Liver (tissue), 3 donors: ENCODE measurements at regions not wholly inside any gene's neighbourhood (a gene's known extent, or its start where the extent isn't known, plus 50 kb on each side); places are given as distances from the start of the nearest gene placed in this dataset.

Source experiments
- CTCF ChIP-seq: fragments of 150-350 bp; IDR thresholded peaks from 2 replicates; pipeline ENCODE4 v1.5.1; 2017; ENCODE audit warnings: improper control_type of control experiment, low read depth, low read length; ENCODE audit not compliant: missing input control
- FOXA1 ChIP-seq: IDR thresholded peaks from 2 replicates; pipeline ENCODE4 v1.6.1; 2016; ENCODE audit warnings: antibody characterized with exemption
- FOXA2 ChIP-seq: IDR thresholded peaks from 2 replicates; pipeline ENCODE4 v1.6.1; 2016; ENCODE audit warnings: antibody characterized with exemption
- JUND ChIP-seq, 2 donors: IDR thresholded peaks; 2 replicates each; pipeline ENCODE4 v1.6.1; 2016; ENCODE audit warnings: antibody characterized with exemption in 2 of 2
- RAD21 ChIP-seq, 2 donors: IDR thresholded peaks; 2 replicates each; pipeline ENCODE4 v1.6.1; 2016; ENCODE audit warnings: antibody characterized with exemption in 2 of 2, mild to moderate bottlenecking in 2 of 2
- REST ChIP-seq: IDR thresholded peaks from 2 replicates; pipeline ENCODE4 v1.6.1; 2016; ENCODE audit warnings: antibody characterized with exemption, mild to moderate bottlenecking
- SP1 ChIP-seq: IDR thresholded peaks from 2 replicates; pipeline ENCODE4 v1.6.1; 2018; ENCODE audit warnings: antibody characterized with exemption, mild to moderate bottlenecking
- TAF1 ChIP-seq: conservative IDR thresholded peaks from 2 replicates; pipeline ENCODE4 v1.6.1; 2016; ENCODE audit warnings: antibody characterized with exemption, mild to moderate bottlenecking
- YY1 ChIP-seq: IDR thresholded peaks from 2 replicates; pipeline ENCODE4 v1.6.1; 2016; ENCODE audit warnings: antibody characterized with exemption, mild to moderate bottlenecking
- donor health status: healthy.
- donor health status: healthy.

DNA sequence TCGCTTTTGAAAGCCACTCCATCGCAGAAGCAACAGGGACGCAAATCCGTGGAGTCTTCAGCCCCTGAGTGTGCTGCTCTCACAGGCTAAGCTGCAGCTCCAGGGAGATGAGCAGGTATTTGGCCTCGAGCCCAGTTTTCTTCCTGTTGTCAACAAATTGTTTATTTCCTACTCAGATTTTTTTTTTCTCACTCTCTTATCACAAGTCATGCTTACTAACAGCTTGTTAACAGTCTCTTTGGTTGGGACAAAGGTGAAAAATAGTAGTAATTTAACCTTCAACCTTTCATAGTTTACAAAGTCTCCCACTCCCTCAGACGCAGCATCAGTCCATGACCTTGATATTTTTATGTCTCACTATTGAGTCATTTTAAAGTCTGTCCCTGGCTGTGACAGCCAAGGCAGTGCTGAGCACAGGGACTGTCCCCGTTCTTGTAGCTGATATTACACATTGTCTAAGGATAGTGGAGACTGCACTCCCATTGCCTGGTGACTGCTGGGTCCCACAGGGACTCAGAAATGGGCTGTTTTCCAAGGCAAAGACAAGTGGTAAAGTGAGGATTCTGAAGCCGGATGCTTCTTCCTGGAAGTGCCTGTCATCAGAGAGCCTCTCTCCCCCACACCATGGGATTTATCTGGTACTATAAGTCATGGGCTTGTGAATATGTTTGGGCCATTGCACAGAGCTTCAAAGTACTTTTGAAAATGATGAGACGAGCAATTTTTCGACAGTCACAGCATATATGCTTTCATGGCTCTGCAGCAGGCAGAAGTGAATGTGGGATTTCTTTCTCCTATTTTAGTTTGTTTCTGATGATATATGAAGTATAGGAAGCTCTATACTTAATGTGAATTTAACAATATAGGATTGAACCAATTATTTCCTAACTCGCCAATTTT, 59.8 kb upstream of the UNC13C start:
- TF ChIP-seq CTCF, result no peak
- TF ChIP-seq TAF1, result no peak
- TF ChIP-seq JUND (IDR thresholded peaks at IDR 0.05), result no peak
- no peak for TF ChIP-seq FOXA2
- TF ChIP-seq RAD21 (IDR thresholded peaks at IDR 0.05), result no peak
- TF ChIP-seq FOXA1, result no peak
- no peak for TF ChIP-seq REST
- no peak for TF ChIP-seq SP1
- TF ChIP-seq YY1, result no peak
